ENCODE measurements at regions not wholly inside any gene's neighbourhood (a gene's known extent, or its start where the extent isn't known, plus 50 kb on each side); places are given as distances from the start of the nearest gene placed in this dataset.

- Mint-ChIP-seq H3K4me3 (no peak overlapping the region), H3K9me3 (peaks cover 2% of the 10 kb centered on the region), H3K27me3 (ENCODE audit: low read depth) (no peaks in the 10 kb centered on the region), H3K27ac (ENCODE audit: unreplicated experiment) (no peak overlapping the region), H3K4me1 (no peaks in the 10 kb centered on the region), H3K36me3 (ENCODE audit: low read depth) (no peaks in the 10 kb centered on the region)
- TF ChIP-seq CTCF (conservative IDR thresholded peaks at IDR 0.05) = no peak
- no peak for DNase-seq (ENCODE audit: low read depth, low spot score)
These were observed 1423.3 kb downstream of the SI start for GRCh38 chr3:163655021-163655420.

GRCh38 chr3:163644172-163644571 is 1434.1 kb downstream of the SI start:
- Mint-ChIP-seq H3K27me3 (ENCODE audit: low read depth) (no peaks in the 10 kb centered on the region), H3K4me1 (no peaks in the 10 kb centered on the region), H3K27ac (ENCODE audit: unreplicated experiment) (no peak overlapping the region), H3K36me3 (ENCODE audit: low read depth) (no peaks in the 10 kb centered on the region), H3K9me3 (no peaks in the 10 kb centered on the region), H3K4me3 (no peak overlapping the region)
- no peak for TF ChIP-seq CTCF (conservative IDR thresholded peaks at IDR 0.05)
- DNase-seq (ENCODE audit: low read depth, low spot score) = no peak

GRCh38 chr3:163632722-163633121 is 1445.6 kb downstream of the SI start:
- no peaks in the 10 kb centered on the region for H3K27me3 Mint-ChIP-seq (ENCODE audit: low read depth)
- H3K4me3 Mint-ChIP-seq = no peak overlapping the region
- H3K9me3 Mint-ChIP-seq = no peaks in the 10 kb centered on the region
- H3K36me3 Mint-ChIP-seq (ENCODE audit: low read depth) = no peaks in the 10 kb centered on the region
- no peak for DNase-seq (ENCODE audit: low read depth, low spot score)
- TF ChIP-seq CTCF (conservative IDR thresholded peaks at IDR 0.05) = no peak
- no peaks in the 10 kb centered on the region for H3K4me1 Mint-ChIP-seq
- H3K27ac Mint-ChIP-seq (ENCODE audit: unreplicated experiment) = no peak overlapping the region

GRCh38 chr3:163626753-163627152 is 1451.5 kb downstream of the SI start:
- no peaks in the 10 kb centered on the region for H3K9me3 Mint-ChIP-seq
- H3K27me3 Mint-ChIP-seq (ENCODE audit: low read depth) = no peaks in the 10 kb centered on the region
- H3K4me3 Mint-ChIP-seq = no peak overlapping the region
- no peak for DNase-seq (ENCODE audit: low read depth, low spot score)
- no peak for TF ChIP-seq CTCF (conservative IDR thresholded peaks at IDR 0.05)
- H3K27ac Mint-ChIP-seq (ENCODE audit: unreplicated experiment) = no peak overlapping the region
- no peaks in the 10 kb centered on the region for H3K36me3 Mint-ChIP-seq (ENCODE audit: low read depth)
- no peaks in the 10 kb centered on the region for H3K4me1 Mint-ChIP-seq

- H3K27ac Mint-ChIP-seq (ENCODE audit: unreplicated experiment) = no peak overlapping the region
- no peaks in the 10 kb centered on the region for H3K9me3 Mint-ChIP-seq
- H3K4me1 Mint-ChIP-seq = no peaks in the 10 kb centered on the region
- no peaks in the 10 kb centered on the region for H3K36me3 Mint-ChIP-seq (ENCODE audit: low read depth)
- no peak overlapping the region for H3K4me3 Mint-ChIP-seq
- H3K27me3 Mint-ChIP-seq (ENCODE audit: low read depth) = no peaks in the 10 kb centered on the region
- TF ChIP-seq CTCF (conservative IDR thresholded peaks at IDR 0.05) = peak; percentile 52
- DNase-seq (ENCODE audit: low read depth, low spot score) = peak; percentile 16
These were observed 1455.9 kb downstream of the SI start for GRCh38 chr3:163622384-163622783.

GRCh38 chr3:163614886-163615285 is 1463.4 kb downstream of the SI start:
- Mint-ChIP-seq H3K4me3 (no peak overlapping the region), H3K4me1 (no peaks in the 10 kb centered on the region), H3K9me3 (no peaks in the 10 kb centered on the region), H3K27me3 (ENCODE audit: low read depth) (no peaks in the 10 kb centered on the region), H3K27ac (ENCODE audit: unreplicated experiment) (no peak overlapping the region), H3K36me3 (ENCODE audit: low read depth) (no peaks in the 10 kb centered on the region)
- DNase-seq (ENCODE audit: low read depth, low spot score) = no peak
- TF ChIP-seq CTCF (conservative IDR thresholded peaks at IDR 0.05) = no peak

Measured in neural crest cell (in vitro differentiated cells).